ENCODE measurements at regions not wholly inside any gene's neighbourhood (a gene's known extent, or its start where the extent isn't known, plus 50 kb on each side); places are given as distances from the start of the nearest gene placed in this dataset.

DNA sequence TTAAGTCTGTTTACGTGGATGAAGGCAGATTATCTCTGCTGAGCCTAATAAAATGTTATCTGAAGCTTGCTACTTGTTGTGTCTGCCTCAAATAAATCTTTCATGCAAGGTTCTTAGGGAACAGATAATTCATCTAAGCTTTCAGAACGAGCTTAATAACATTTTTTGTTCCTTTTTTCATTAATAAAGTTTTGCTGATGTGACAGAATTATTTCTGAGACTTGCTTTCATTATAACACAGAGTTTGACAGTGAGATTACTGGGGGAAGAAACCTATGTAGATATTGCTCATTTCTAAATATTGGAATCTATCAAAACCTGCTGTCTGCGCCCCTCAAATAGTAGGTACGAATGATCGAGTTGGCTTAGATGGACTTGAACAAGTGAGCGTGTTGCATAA lies 948.7 kb upstream of the SEL1L start:
- H3K4me1 Mint-ChIP-seq, result no peaks in the 10 kb centered on the region
- no peak overlapping the region for H3K4me3 Mint-ChIP-seq
- TF ChIP-seq, protein P1, sequence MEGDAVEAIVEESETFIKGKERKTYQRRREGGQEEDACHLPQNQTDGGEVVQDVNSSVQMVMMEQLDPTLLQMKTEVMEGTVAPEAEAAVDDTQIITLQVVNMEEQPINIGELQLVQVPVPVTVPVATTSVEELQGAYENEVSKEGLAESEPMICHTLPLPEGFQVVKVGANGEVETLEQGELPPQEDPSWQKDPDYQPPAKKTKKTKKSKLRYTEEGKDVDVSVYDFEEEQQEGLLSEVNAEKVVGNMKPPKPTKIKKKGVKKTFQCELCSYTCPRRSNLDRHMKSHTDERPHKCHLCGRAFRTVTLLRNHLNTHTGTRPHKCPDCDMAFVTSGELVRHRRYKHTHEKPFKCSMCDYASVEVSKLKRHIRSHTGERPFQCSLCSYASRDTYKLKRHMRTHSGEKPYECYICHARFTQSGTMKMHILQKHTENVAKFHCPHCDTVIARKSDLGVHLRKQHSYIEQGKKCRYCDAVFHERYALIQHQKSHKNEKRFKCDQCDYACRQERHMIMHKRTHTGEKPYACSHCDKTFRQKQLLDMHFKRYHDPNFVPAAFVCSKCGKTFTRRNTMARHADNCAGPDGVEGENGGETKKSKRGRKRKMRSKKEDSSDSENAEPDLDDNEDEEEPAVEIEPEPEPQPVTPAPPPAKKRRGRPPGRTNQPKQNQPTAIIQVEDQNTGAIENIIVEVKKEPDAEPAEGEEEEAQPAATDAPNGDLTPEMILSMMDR (IDR thresholded peaks at IDR 0.05), result no peak
- Histone ChIP-seq H3K27ac (ENCODE audit: low read length) (no peak overlapping the region), H3K4me3 (ENCODE audit: low read length) (no peak overlapping the region), H3K27me3 (ENCODE audit: control insufficient read depth, insufficient read depth, low read length) (no peaks in the 10 kb centered on the region), H3K36me3 (ENCODE audit: control insufficient read depth, insufficient read depth, low read length) (no peaks in the 10 kb centered on the region), H3K9me3 (ENCODE audit: control insufficient read depth, insufficient read depth, low read length) (no peaks in the 10 kb centered on the region), H3K4me1 (ENCODE audit: control insufficient read depth, insufficient read depth, low read length) (no peaks in the 10 kb centered on the region)
- WGBS (ENCODE audit: insufficient coverage), result 88% methylated on average over 5 of the region's 6 CpGs
- no peaks in the 10 kb centered on the region for H3K36me3 Mint-ChIP-seq
- DNase-seq (no peak), ATAC-seq (no peak)
- H3K27ac Mint-ChIP-seq, result no peak overlapping the region
- intact Hi-C loops (cut with micrococcal nuclease), result no loop called here
- peaks cover 10 to 16% of the 10 kb centered on the region in 2 donors for H3K9me3 Mint-ChIP-seq
- H3K27me3 Mint-ChIP-seq (ENCODE audit: low read depth in 2 of 2), result no peaks in the 10 kb centered on the region

DNA sequence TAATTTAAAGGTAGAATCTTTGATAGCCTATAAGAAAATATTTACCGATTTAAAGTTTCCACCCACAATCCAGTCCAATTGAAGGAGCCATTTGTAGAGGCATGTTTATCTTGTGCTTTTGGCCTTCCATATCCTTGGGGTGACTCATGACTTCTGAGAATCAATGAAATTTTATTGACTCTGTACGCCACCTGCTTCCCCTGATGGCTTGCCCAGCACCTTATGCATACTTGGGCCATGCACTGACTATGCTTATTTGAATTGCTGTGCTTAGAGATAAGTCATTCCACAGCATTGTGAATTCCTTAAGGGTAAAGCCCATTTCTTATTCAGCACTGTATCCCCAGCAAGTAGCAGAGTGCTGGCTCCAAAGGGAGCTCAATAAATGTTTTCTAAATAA lies 954.8 kb upstream of the SEL1L start:
- no peaks in the 10 kb centered on the region for H3K36me3 Mint-ChIP-seq
- Histone ChIP-seq H3K4me3 (ENCODE audit: low read length) (no peak overlapping the region), H3K4me1 (ENCODE audit: control insufficient read depth, insufficient read depth, low read length) (no peaks in the 10 kb centered on the region), H3K27me3 (ENCODE audit: control insufficient read depth, insufficient read depth, low read length) (no peaks in the 10 kb centered on the region), H3K9me3 (ENCODE audit: control insufficient read depth, insufficient read depth, low read length) (no peaks in the 10 kb centered on the region), H3K27ac (ENCODE audit: low read length) (no peak overlapping the region), H3K36me3 (ENCODE audit: control insufficient read depth, insufficient read depth, low read length) (no peaks in the 10 kb centered on the region)
- H3K9me3 Mint-ChIP-seq, result peaks cover 19 to 26% of the 10 kb centered on the region in 2 donors
- DNase-seq (no peak), ATAC-seq (no peak)
- 70% methylated on average over 1 of the region's 2 CpGs for WGBS (ENCODE audit: insufficient coverage)
- TF ChIP-seq, protein P1 (IDR thresholded peaks at IDR 0.05), result no peak
- H3K27ac Mint-ChIP-seq, result no peak overlapping the region
- no peak overlapping the region for H3K4me3 Mint-ChIP-seq
- H3K27me3 Mint-ChIP-seq (ENCODE audit: low read depth in 2 of 2), result no peaks in the 10 kb centered on the region
- intact Hi-C loops (cut with micrococcal nuclease), result no loop called here
- no peaks in the 10 kb centered on the region for H3K4me1 Mint-ChIP-seq

DNA sequence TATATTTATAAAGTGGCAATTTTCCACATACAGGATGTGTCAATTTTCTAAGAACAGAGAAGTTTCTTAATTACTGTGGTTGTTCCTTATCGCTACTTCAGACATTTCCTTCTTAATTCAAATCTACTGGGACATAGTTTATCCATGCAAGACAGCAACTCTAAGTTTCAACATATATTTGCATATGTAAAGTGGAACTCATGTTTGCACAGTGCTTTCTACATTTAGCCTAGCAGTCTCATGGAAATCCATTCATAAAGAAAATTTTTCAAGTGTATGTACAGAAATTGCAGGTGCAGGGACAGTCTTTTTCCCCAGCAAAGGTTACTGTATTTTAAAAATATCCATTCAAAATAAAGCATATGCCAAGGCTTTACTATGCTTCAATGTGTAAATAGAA lies 956.7 kb upstream of the SEL1L start:
- intact Hi-C loops (cut with micrococcal nuclease), result no loop called here
- no peak for DNase-seq
- no CpG with 5 or more reads among the region's 1 CpG for WGBS (ENCODE audit: insufficient coverage)

GRCh38 chr14:82492157-82492556 lies 958.5 kb upstream of the SEL1L start:
- ATAC-seq (no peak), DNase-seq (no peak)
- Mint-ChIP-seq H3K27ac (no peak overlapping the region), H3K27me3 (ENCODE audit: low read depth in 2 of 2) (no peaks in the 10 kb centered on the region), H3K36me3 (no peaks in the 10 kb centered on the region), H3K9me3 (peaks cover 17 to 26% of the 10 kb centered on the region in 2 donors), H3K4me1 (no peaks in the 10 kb centered on the region), H3K4me3 (no peak overlapping the region)
- no peaks in the 10 kb centered on the region for H3K4me1 ChIP-seq (ENCODE audit: control insufficient read depth, insufficient read depth, low read length)
- intact Hi-C loops (cut with micrococcal nuclease), result no loop called here
- TF ChIP-seq, protein P1 (IDR thresholded peaks at IDR 0.05), result no peak
- H3K27me3 ChIP-seq (ENCODE audit: control insufficient read depth, insufficient read depth, low read length), result no peaks in the 10 kb centered on the region
- no peaks in the 10 kb centered on the region for H3K36me3 ChIP-seq (ENCODE audit: control insufficient read depth, insufficient read depth, low read length)
- H3K4me3 ChIP-seq (ENCODE audit: low read length), result no peak overlapping the region
- no peaks in the 10 kb centered on the region for H3K9me3 ChIP-seq (ENCODE audit: control insufficient read depth, insufficient read depth, low read length)
- 80% methylated on average over 1 of the region's 1 CpG for WGBS (ENCODE audit: insufficient coverage)
- H3K27ac ChIP-seq (ENCODE audit: low read length), result no peak overlapping the region

More for the DNA sequence above, 956.7 kb upstream of the SEL1L start:
- no peaks in the 10 kb centered on the region for H3K36me3 Mint-ChIP-seq
- no peak overlapping the region for H3K4me3 Mint-ChIP-seq
- Histone ChIP-seq H3K36me3 (ENCODE audit: control insufficient read depth, insufficient read depth, low read length) (no peaks in the 10 kb centered on the region), H3K4me3 (ENCODE audit: low read length) (no peak overlapping the region), H3K27ac (ENCODE audit: low read length) (no peak overlapping the region), H3K27me3 (ENCODE audit: control insufficient read depth, insufficient read depth, low read length) (no peaks in the 10 kb centered on the region), H3K9me3 (ENCODE audit: control insufficient read depth, insufficient read depth, low read length) (no peaks in the 10 kb centered on the region), H3K4me1 (ENCODE audit: control insufficient read depth, insufficient read depth, low read length) (no peaks in the 10 kb centered on the region)
- H3K9me3 Mint-ChIP-seq, result peaks cover 17 to 26% of the 10 kb centered on the region in 2 donors
- TF ChIP-seq, protein P1 (IDR thresholded peaks at IDR 0.05), result no peak
- no peaks in the 10 kb centered on the region for H3K4me1 Mint-ChIP-seq
- no peak for ATAC-seq
- no peaks in the 10 kb centered on the region for H3K27me3 Mint-ChIP-seq (ENCODE audit: low read depth in 2 of 2)
- H3K27ac Mint-ChIP-seq, result no peak overlapping the region

Measured in natural killer cell (primary cell).